ENCODE measurements at regions not wholly inside any gene's neighbourhood (a gene's known extent, or its start where the extent isn't known, plus 50 kb on each side); places are given as distances from the start of the nearest gene placed in this dataset.

DNA sequence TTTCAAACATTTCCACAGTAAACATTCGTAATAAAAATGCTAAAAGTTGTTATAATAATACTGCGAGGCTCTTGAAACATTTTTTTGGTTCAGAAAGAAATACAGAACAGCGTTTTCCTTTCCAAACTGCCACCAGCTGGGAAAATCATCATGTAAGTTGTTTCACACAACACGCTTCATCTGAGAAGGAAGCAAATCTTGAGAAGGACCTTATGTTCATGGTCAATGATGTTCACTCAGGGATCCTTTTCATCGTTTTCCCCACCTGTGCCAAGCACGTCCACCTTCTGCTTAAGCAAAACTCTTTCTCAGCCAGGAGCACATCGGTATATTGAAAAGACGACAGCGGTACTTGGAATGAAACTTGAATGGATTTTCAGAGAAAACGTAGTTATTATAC is 274.5 kb upstream of the ELAC2 start:
- DNase-seq: no peak
- POLR2A ChIA-PET: no interaction called here
- ATAC-seq (ENCODE audit: low read depth): no peak

DNA sequence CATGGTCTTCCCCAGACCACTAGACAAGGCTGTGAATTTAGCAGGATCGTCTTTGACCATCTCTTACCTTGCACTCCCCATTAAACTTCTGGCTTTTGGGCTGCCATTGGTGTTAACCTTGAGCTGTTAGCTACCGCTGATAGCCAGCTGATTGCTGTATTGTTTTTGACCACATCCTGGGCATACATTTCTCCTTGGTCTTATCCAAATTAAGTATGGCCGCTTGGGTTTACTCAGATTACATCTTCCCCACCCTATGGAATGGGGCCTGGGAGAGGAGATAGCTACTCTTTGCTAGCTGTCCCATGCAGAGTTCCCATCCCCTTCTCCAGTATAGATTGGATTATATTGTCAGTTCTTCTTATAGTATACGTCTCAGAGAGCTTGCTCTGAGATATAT is 270.4 kb upstream of the ELAC2 start:
- Mint-ChIP-seq H3K4me3 (no peak overlapping the region), H3K9me3 (no peaks in the 10 kb centered on the region), H3K27ac (no peak overlapping the region), H3K4me1 (no peaks in the 10 kb centered on the region), H3K27me3 (no peaks in the 10 kb centered on the region), H3K36me3 (no peaks in the 10 kb centered on the region)
- no peak for ATAC-seq (ENCODE audit: low read depth)
- no peak for DNase-seq
- POLR2A ChIA-PET: no interaction called here

More for the DNA sequence above, 274.5 kb upstream of the ELAC2 start:
- no peak overlapping the region for H3K4me3 Mint-ChIP-seq
- H3K4me1 Mint-ChIP-seq: no peaks in the 10 kb centered on the region
- no peaks in the 10 kb centered on the region for H3K9me3 Mint-ChIP-seq
- no peaks in the 10 kb centered on the region for H3K27me3 Mint-ChIP-seq
- H3K27ac Mint-ChIP-seq: no peak overlapping the region
- no peaks in the 10 kb centered on the region for H3K36me3 Mint-ChIP-seq

DNA sequence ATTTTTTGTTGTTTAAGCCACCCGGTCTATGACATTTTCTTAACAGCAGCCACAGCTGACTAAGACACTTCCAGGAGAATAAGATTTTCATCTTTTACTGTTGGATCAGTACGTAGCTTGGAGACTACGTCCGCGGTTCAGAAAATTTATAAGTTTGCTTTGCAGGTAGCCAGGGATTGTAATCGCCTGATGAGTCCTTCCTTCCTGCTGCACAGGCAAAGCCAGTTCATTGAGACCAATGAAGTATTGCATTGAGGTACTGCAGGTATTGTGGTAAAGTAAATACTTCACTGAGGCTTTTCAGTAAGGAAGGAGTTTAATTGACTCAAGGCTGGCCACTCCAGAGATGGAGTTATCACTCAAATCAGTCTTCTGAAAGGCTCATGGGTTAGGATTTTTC is 269.4 kb upstream of the ELAC2 start:
- POLR2A ChIA-PET: no interaction called here
- no peaks in the 10 kb centered on the region for H3K4me1 Mint-ChIP-seq
- H3K4me3 Mint-ChIP-seq: no peak overlapping the region
- H3K27me3 Mint-ChIP-seq: no peaks in the 10 kb centered on the region
- no peak for DNase-seq
- H3K27ac Mint-ChIP-seq: no peak overlapping the region
- no peak for ATAC-seq (ENCODE audit: low read depth)
- no peaks in the 10 kb centered on the region for H3K9me3 Mint-ChIP-seq
- no peaks in the 10 kb centered on the region for H3K36me3 Mint-ChIP-seq

DNA sequence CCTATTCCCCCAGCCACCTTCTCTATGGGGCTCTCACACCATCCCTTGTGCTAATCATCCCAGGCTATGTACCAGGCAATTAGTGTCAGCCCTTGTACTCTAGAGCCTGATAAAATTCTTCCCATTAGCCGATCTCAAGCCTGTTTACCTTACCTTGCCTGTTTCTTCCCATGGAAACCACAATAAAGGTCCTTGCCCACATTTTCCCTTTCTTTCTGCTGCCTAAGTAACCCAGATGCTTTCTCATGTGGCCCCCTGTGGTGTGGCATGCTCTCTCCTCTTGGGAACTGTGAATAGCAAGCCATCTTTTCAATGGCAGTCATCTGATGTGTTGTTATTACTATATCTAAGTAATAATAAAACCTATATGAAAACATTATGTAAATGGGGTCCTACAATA is 265.8 kb upstream of the ELAC2 start:
- Mint-ChIP-seq H3K9me3 (no peaks in the 10 kb centered on the region), H3K4me1 (no peaks in the 10 kb centered on the region), H3K27ac (no peak overlapping the region), H3K4me3 (no peak overlapping the region), H3K36me3 (no peaks in the 10 kb centered on the region), H3K27me3 (no peaks in the 10 kb centered on the region)
- ATAC-seq (ENCODE audit: low read depth): no peak
- POLR2A ChIA-PET: no interaction called here
- DNase-seq: no peak

DNA sequence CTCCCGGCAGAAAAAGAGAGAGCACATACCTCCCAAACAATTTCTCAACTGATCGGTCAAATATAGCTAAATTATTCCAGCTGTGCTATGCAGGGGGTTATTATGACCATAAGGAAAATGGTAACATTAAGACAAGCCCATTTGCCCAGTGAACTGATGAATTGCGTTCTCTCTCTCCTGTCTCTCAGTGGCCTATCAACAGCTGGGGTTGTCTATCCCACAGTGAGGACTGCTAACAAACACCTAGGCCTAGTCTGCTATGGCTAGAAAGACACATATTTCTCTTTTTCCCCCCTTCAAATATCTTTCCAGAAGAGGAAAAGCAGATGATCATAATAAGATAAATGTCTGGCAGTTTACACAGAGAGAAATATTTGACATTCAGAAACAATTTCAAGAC is 263.8 kb upstream of the ELAC2 start:
- H3K27me3 Mint-ChIP-seq: no peaks in the 10 kb centered on the region
- DNase-seq: no peak
- no peak overlapping the region for H3K4me3 Mint-ChIP-seq
- H3K36me3 Mint-ChIP-seq: no peaks in the 10 kb centered on the region
- no peak overlapping the region for H3K27ac Mint-ChIP-seq
- POLR2A ChIA-PET: no interaction called here
- H3K4me1 Mint-ChIP-seq: no peaks in the 10 kb centered on the region
- H3K9me3 Mint-ChIP-seq: peaks cover 1% of the 10 kb centered on the region
- ATAC-seq (ENCODE audit: low read depth): no peak

DNA sequence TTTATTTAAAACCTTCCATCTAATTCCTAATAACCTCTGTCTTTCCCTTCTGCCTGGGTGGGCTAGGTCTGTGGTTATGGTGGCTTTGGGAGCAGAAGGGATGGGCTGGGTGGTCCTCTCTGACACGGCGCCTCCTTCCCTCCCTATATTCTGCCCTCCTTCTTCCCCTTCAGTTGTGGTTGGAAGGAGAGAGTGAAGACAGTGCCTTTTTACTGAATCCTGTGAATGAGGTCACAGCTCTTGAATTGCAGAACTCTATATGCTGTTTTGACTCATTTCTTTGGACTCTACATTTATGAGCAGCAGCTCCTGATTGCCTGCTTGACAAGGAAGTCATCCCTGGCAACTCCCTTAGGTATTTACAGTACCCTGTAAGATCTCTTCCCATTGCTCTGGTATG is 256.0 kb upstream of the ELAC2 start:
- no peaks in the 10 kb centered on the region for H3K36me3 Mint-ChIP-seq
- POLR2A ChIA-PET: no interaction called here
- no peaks in the 10 kb centered on the region for H3K27me3 Mint-ChIP-seq
- DNase-seq: no peak
- no peaks in the 10 kb centered on the region for H3K4me1 Mint-ChIP-seq
- H3K4me3 Mint-ChIP-seq: no peak overlapping the region
- H3K27ac Mint-ChIP-seq: no peak overlapping the region
- no peak for ATAC-seq (ENCODE audit: low read depth)
- peaks cover 1% of the 10 kb centered on the region for H3K9me3 Mint-ChIP-seq

DNA sequence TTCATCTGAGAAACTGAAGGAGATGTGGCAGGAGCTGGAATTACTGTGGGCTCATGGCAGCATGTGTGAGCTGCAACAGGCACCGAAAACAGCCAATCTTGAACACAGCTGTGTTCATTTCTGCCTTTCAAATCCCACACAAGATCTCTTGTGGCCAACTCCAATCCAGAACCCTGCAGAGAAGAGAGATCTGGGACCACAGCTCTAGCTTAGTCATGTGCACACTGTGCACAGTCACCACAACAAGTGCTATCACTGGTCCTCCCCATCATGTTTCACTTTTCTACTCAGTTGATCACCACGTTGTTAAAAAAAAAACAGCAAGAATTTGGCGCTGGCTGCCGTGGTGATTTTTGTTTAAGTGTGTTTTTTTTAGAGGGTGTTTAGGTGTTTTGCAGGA is 254.5 kb upstream of the ELAC2 start:
- ATAC-seq (ENCODE audit: low read depth): no peak
- Mint-ChIP-seq H3K4me3 (no peak overlapping the region), H3K9me3 (no peaks in the 10 kb centered on the region)

DNA sequence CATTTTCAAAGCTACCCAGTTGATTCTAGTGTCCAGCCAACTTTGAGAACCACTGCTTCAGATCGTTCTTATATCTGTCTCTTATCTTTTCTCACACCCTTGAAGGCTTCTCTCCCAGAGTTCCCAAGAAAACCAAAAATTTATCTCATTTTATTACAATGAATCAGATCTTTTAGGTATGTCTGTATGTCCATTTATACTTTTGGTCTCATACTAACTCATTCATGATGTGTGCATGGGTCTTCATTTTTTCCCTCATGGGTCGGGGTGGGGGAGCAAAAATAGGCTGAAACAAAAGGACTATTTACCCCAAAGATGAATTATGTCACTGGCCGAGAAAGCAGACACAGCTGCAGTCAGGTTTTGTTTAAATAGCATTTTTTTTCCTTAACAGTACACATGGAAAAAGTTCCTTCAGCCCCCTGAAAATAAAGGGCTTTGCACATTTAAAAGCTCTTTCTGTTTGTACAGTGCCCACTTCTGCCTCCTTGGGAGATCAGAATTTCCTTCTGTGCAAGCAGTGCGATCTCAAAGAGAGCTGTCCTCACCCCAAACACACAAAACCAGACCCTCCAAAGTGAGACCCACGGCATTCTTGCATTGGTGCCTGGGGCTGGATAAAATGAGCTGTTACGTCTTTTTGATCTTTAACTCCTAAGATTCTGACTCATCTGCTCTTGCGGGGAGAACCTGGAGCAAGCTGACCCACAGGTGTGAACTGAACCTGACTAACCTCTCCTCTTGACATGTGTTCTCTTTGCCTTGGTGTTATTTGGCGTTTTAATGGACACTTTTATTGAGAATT is 251.2 kb upstream of the ELAC2 start:
- Mint-ChIP-seq H3K4me1 (no peaks in the 10 kb centered on the region), H3K36me3 (no peaks in the 10 kb centered on the region), H3K27ac (no peak overlapping the region), H3K4me3 (no peak overlapping the region), H3K27me3 (no peaks in the 10 kb centered on the region), H3K9me3 (no peaks in the 10 kb centered on the region)
- DNase-seq (no peak), ATAC-seq (ENCODE audit: low read depth) (no peak)
- POLR2A ChIA-PET: no interaction called here

More for the DNA sequence above, 254.5 kb upstream of the ELAC2 start:
- no peak for DNase-seq
- Mint-ChIP-seq H3K4me1 (no peaks in the 10 kb centered on the region), H3K36me3 (no peaks in the 10 kb centered on the region), H3K27ac (no peak overlapping the region), H3K27me3 (no peaks in the 10 kb centered on the region)
- POLR2A ChIA-PET: no interaction called here

DNA sequence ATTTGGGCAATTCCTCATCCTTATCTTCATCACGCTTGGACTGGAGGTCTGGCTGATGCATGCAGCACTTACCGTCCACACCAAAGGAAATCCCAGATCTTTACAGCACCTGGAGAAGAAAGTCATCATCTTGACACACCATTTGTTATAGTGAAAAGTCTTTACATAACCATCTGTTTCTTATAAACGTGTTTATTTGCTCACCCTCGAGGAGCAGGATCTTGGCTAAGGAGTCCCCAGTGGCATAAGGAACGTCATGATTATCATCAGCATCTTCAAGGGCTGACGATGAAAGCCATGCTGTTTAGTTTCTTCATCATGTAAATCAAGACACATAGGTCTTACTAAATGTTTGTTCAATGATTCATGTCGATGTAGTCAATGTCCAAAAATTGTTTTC is 248.8 kb upstream of the ELAC2 start:
- Mint-ChIP-seq H3K27me3 (no peaks in the 10 kb centered on the region), H3K9me3 (no peaks in the 10 kb centered on the region), H3K4me3 (no peak overlapping the region), H3K36me3 (no peaks in the 10 kb centered on the region), H3K4me1 (no peaks in the 10 kb centered on the region), H3K27ac (no peak overlapping the region)
- ATAC-seq (ENCODE audit: low read depth) (no peak), DNase-seq (no peak)
- POLR2A ChIA-PET: no interaction called here

DNA sequence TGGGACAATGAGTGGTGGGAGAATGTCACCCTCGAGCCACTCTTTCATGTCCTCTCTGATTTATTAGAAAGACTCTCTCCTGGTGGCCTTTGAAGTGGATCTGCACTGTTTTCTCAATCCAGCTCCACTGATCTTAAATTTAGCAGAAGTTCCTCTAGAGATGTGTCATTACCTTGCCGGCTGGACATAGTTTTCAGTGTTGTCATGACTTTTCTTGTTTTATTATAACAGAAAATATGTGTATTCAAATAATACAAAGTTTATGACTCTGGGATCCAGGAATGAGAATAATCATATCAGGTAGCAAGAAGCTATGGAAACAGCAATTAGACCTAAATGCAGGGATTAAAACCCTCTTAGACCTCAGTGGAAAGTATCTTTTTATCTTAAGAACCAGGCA is 247.5 kb upstream of the ELAC2 start:
- ATAC-seq (ENCODE audit: low read depth) (no peak), DNase-seq (no peak)
- Mint-ChIP-seq H3K4me1 (no peaks in the 10 kb centered on the region), H3K4me3 (no peak overlapping the region), H3K36me3 (no peaks in the 10 kb centered on the region), H3K27me3 (no peaks in the 10 kb centered on the region), H3K9me3 (no peaks in the 10 kb centered on the region), H3K27ac (no peak overlapping the region)
- POLR2A ChIA-PET: no interaction called here

DNA sequence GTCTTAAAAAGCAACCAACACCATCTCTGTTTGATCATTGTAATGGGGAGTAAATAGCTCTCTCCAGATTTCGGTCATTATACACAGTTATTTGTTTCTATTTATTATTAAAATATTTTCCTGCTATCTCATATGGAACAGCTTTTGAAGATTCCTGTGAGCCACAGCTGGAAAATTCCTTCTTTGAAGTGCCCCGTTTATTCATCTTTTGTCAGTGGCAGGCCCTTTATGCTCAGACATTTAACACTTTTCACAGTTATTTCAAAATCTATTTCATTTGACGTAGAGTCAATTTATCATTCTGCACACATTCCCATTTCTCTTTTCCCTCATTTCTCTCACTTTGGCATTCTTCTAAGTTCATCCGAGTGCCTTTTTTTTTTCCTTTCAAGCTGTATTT is 245.9 kb upstream of the ELAC2 start:
- no peaks in the 10 kb centered on the region for H3K27me3 Mint-ChIP-seq
- no peaks in the 10 kb centered on the region for H3K9me3 Mint-ChIP-seq
- POLR2A ChIA-PET: no interaction called here
- H3K4me3 Mint-ChIP-seq: no peak overlapping the region
- H3K4me1 Mint-ChIP-seq: no peaks in the 10 kb centered on the region
- ATAC-seq (ENCODE audit: low read depth): no peak
- H3K27ac Mint-ChIP-seq: no peak overlapping the region
- DNase-seq: no peak
- H3K36me3 Mint-ChIP-seq: no peaks in the 10 kb centered on the region

DNA sequence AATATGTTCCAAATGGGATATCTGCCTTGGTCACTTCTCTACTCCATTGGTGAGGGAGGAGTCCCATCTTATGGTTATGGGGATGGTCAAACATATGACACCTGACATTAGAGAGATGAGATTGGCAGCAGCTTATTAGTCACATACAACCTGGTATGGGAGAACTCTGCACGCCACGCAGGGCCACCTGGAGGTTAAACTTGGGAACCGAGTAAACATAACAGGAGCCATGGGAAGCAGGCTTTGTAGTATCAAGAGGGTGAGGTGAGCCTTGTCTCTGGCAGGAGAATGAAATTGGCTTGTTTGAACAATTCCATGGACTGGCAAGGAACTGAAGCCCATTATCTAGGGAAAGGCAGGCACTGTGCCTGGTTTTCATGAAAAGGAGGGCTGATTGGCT is 238.7 kb upstream of the ELAC2 start:
- peaks cover 3% of the 10 kb centered on the region for H3K9me3 Mint-ChIP-seq
- no peak overlapping the region for H3K27ac Mint-ChIP-seq
- H3K27me3 Mint-ChIP-seq: no peaks in the 10 kb centered on the region
- DNase-seq: no peak
- H3K36me3 Mint-ChIP-seq: no peaks in the 10 kb centered on the region
- POLR2A ChIA-PET: no interaction called here
- no peaks in the 10 kb centered on the region for H3K4me1 Mint-ChIP-seq
- ATAC-seq (ENCODE audit: low read depth): no peak
- no peak overlapping the region for H3K4me3 Mint-ChIP-seq

DNA sequence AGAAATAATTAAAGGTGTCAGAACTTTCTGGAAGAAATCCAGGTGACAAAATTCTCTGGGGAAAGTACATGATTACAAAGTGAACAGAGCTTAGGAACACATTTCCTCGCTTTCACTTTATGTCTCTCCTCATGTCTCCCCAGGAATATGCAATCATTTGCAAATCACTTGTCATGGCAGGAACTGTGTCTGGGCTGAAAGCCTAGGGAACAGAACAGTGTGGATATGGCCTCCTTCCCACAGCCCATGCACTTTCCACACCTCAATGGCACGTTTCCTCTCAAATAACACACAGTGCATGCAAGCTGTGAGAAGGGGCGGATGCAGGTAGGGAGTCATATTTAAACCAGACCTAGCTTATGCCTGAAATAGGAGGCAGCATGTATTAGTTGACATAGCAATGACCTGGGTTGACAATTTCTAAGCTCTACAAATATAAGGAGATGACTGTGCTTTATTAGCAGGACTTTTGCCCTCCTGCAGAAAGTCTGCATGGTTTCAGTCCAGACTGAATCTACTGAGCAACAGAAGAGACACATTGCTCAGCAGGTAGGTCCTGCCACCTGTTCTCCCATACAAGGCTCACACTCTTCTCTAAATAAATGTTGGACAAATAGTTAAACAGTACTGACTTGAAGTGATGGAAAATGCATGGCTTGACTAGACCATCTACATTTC is 236.0 kb upstream of the ELAC2 start:
- ATAC-seq (ENCODE audit: low read depth) (no peak), DNase-seq (no peak)
- Mint-ChIP-seq H3K4me3 (no peak overlapping the region), H3K27ac (no peak overlapping the region), H3K4me1 (no peaks in the 10 kb centered on the region), H3K27me3 (no peaks in the 10 kb centered on the region), H3K9me3 (peaks cover 5% of the 10 kb centered on the region), H3K36me3 (no peaks in the 10 kb centered on the region)
- POLR2A ChIA-PET: no interaction called here

DNA sequence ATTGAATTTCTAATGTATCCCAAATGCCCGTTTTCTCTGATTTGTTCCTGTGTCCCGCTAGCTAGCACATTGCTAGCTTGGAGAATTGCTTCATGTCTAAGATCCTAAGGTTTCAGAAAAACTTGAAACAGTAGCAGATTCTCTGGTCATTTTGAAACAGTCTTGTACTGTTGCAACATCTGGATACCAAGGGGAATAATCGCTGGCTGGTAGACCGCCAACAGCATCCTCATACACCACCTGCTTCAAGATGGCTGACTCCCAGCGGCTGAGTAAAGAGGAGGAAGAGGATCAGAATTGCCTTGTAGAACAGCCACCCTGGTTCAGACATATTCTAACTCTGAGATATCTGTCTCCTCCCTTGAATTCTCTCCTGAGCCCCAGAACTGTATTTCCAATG is 226.7 kb upstream of the ELAC2 start:
- POLR2A ChIA-PET: no interaction called here
- Mint-ChIP-seq H3K4me3 (no peak overlapping the region), H3K27ac (no peak overlapping the region)

More for the DNA sequence above, 226.7 kb upstream of the ELAC2 start:
- H3K4me1 Mint-ChIP-seq: no peaks in the 10 kb centered on the region
- no peaks in the 10 kb centered on the region for H3K9me3 Mint-ChIP-seq
- ATAC-seq (ENCODE audit: low read depth) (no peak), DNase-seq (no peak)
- H3K27me3 Mint-ChIP-seq: no peaks in the 10 kb centered on the region
- H3K36me3 Mint-ChIP-seq: no peaks in the 10 kb centered on the region
